Vagina (tissue), 2 donors: ENCODE measurements at regions not wholly inside any gene's neighbourhood (a gene's known extent, or its start where the extent isn't known, plus 50 kb on each side); places are given as distances from the start of the nearest gene placed in this dataset.

Experiments used
- DNase-seq, 2 donors: peaks; one replicate each; pipeline ENCODE4 v3.0.0-alpha.2; 2017; ENCODE audit errors: extremely low spot score in 2 of 2
- H3K27ac ChIP-seq: fragments of 200-600 bp; sonication (generic); one replicate; pipeline ENCODE4 v1.5.1; 2019
- H3K27me3 ChIP-seq: fragments of 200-600 bp; sonication (generic); one replicate; pipeline ENCODE4 v1.5.1; 2019
- H3K36me3 ChIP-seq, 2 donors: fragments of 200-600 bp; sonication (generic); one replicate each; pipeline ENCODE4 v1.5.1; 2017 to 2019
- H3K4me1 ChIP-seq: fragments of 200-600 bp; sonication (generic); one replicate; pipeline ENCODE4 v1.5.1; 2019
- H3K4me3 ChIP-seq, 2 donors: fragments of 200-600 bp; sonication (generic); 1 replicate in 1 of 2; 2 replicates in 1 of 2; pipeline ENCODE4 v1.5.1; 2016 to 2019
- H3K9me3 ChIP-seq: fragments of 200-600 bp; sonication (generic); one replicate; pipeline ENCODE4 v1.5.1; 2019
- CTCF ChIP-seq, 3 experiments: fragments of 450-650 bp in 2 of 3; fragments of 200-600 bp in 1 of 3; sonication (generic) in 1 of 3; IDR thresholded peaks; one replicate each; pipeline ENCODE4 v1.5.1; 2017 to 2019; ENCODE audit warnings: antibody characterized with exemption in 3 of 3, mild to moderate bottlenecking in 2 of 3, moderate library complexity in 2 of 3
- POLR2A ChIP-seq, 2 donors: fragments of 450-650 bp; IDR thresholded peaks; one replicate each; pipeline ENCODE4 v1.6.1; 2017; ENCODE audit warnings: antibody characterized with exemption in 2 of 2, mild to moderate bottlenecking in 2 of 2, moderate library complexity in 2 of 2
- POLR2AphosphoS5 ChIP-seq, 2 donors: sonication (generic); formaldehyde crosslinking; IDR thresholded peaks; one replicate each; pipeline ENCODE4 v1.9.0; 2017; ENCODE audit warnings: antibody characterized with exemption in 2 of 2, mild to moderate bottlenecking in 2 of 2, low read depth in 1 of 2; ENCODE audit not compliant: insufficient read depth in 1 of 2
- intact Hi-C: fragments of 100-400 bp; cut with DNase I; formaldehyde crosslinking; loops from one replicate; pipeline ENCODE4 v1.15.1; 2023

GRCh38 chr6:16840725-16841124 is 79.5 kb upstream of the ATXN1 start:
- Histone ChIP-seq H3K4me3 (no peak overlapping the region), H3K9me3 (no peaks in the 10 kb centered on the region), H3K4me1 (no peaks in the 10 kb centered on the region), H3K36me3 (no peaks in the 10 kb centered on the region), H3K27me3 (no peaks in the 10 kb centered on the region), H3K27ac (no peak overlapping the region)
- TF ChIP-seq CTCF (IDR thresholded peaks at IDR 0.05) (no peak), POLR2A (IDR thresholded peaks at IDR 0.05) (no peak), POLR2AphosphoS5 (IDR thresholded peaks at IDR 0.05; ENCODE audit: insufficient read depth in 1 of 2, low read depth in 1 of 2) (no peak)
- no peak for DNase-seq
- intact Hi-C loops: no loop called here

- Histone ChIP-seq H3K4me1 (no peaks in the 10 kb centered on the region), H3K27ac (no peak overlapping the region), H3K9me3 (no peaks in the 10 kb centered on the region), H3K27me3 (no peaks in the 10 kb centered on the region), H3K36me3 (no peaks in the 10 kb centered on the region), H3K4me3 (no peak overlapping the region)
- TF ChIP-seq POLR2A (IDR thresholded peaks at IDR 0.05): no peak
- TF ChIP-seq POLR2AphosphoS5 (IDR thresholded peaks at IDR 0.05; ENCODE audit: insufficient read depth in 1 of 2, low read depth in 1 of 2): no peak
- TF ChIP-seq CTCF (IDR thresholded peaks at IDR 0.05): no peak
- DNase-seq: no peak
- intact Hi-C loops: no loop called here
Observed at GRCh38 chr6:16840291-16840690, 79.0 kb upstream of the ATXN1 start.

GRCh38 chr6:16839631-16840179 is 78.4 kb upstream of the ATXN1 start:
- DNase-seq: no peak
- TF ChIP-seq POLR2A (IDR thresholded peaks at IDR 0.05) (no peak), POLR2AphosphoS5 (IDR thresholded peaks at IDR 0.05; ENCODE audit: insufficient read depth in 1 of 2, low read depth in 1 of 2) (no peak), CTCF (IDR thresholded peaks at IDR 0.05) (no peak)
- no peaks in the 10 kb centered on the region for H3K9me3 ChIP-seq
- no peaks in the 10 kb centered on the region for H3K4me1 ChIP-seq
- intact Hi-C loops: no loop called here
- no peak overlapping the region for H3K27ac ChIP-seq
- H3K36me3 ChIP-seq: no peaks in the 10 kb centered on the region
- H3K4me3 ChIP-seq: no peak overlapping the region
- no peaks in the 10 kb centered on the region for H3K27me3 ChIP-seq

- Histone ChIP-seq H3K9me3 (no peaks in the 10 kb centered on the region), H3K4me1 (no peaks in the 10 kb centered on the region), H3K27me3 (no peaks in the 10 kb centered on the region), H3K36me3 (no peaks in the 10 kb centered on the region), H3K4me3 (no peak overlapping the region), H3K27ac (no peak overlapping the region)
- intact Hi-C loops: no loop called here
- TF ChIP-seq POLR2AphosphoS5 (IDR thresholded peaks at IDR 0.05; ENCODE audit: insufficient read depth in 1 of 2, low read depth in 1 of 2) (no peak), POLR2A (IDR thresholded peaks at IDR 0.05) (no peak), CTCF (IDR thresholded peaks at IDR 0.05) (no peak)
- no peak for DNase-seq
Observed at GRCh38 chr6:16837217-16837972, 76.1 kb upstream of the ATXN1 start.
